Karpas-422 (cell line): ENCODE measurements at regions not wholly inside any gene's neighbourhood (a gene's known extent, or its start where the extent isn't known, plus 50 kb on each side); places are given as distances from the start of the nearest gene placed in this dataset.

ENCODE experiments used
- DNase-seq: peaks from one replicate; pipeline ENCODE4 v3.0.0-alpha.2; 2015
- H2AFZ ChIP-seq: fragments of 200-600 bp; sonication (generic); 2 replicates; pipeline ENCODE4 v1.6.1; 2014; ENCODE audit warnings: antibody characterized with exemption, low read length, mixed read lengths
- H3K27ac ChIP-seq: fragments of 200-600 bp; sonication (generic); 2 replicates; pipeline ENCODE4 v1.5.1; 2014; ENCODE audit warnings: mild to moderate bottlenecking, low read length, moderate library complexity
- H3K27me3 ChIP-seq: fragments of 200-600 bp; sonication (generic); 2 replicates; pipeline ENCODE4 v1.6.1; 2014; ENCODE audit warnings: low read length, mixed read lengths
- H3K36me3 ChIP-seq: fragments of 200-600 bp; sonication (generic); 2 replicates; pipeline ENCODE4 v1.6.1; 2014; ENCODE audit warnings: low read length, mixed read lengths; ENCODE audit not compliant: insufficient read depth
- H3K4me1 ChIP-seq: fragments of 200-600 bp; sonication (generic); 2 replicates; pipeline ENCODE4 v1.6.1; 2014; ENCODE audit warnings: mild to moderate bottlenecking, low read length, mixed read lengths
- H3K4me2 ChIP-seq: fragments of 200-600 bp; sonication (generic); 2 replicates; pipeline ENCODE4 v1.6.1; 2014; ENCODE audit warnings: low read length, low read depth, mild to moderate bottlenecking; ENCODE audit not compliant: poor library complexity, severe bottlenecking
- H3K4me3 ChIP-seq: fragments of 200-600 bp; sonication (generic); 2 replicates; pipeline ENCODE4 v1.5.1; 2014; ENCODE audit warnings: mild to moderate bottlenecking, antibody characterized with exemption, low read length, mixed read lengths
- H3K79me2 ChIP-seq: fragments of 200-600 bp; sonication (generic); 2 replicates; pipeline ENCODE4 v1.6.1; 2014; ENCODE audit warnings: mild to moderate bottlenecking, low read length, mixed read lengths
- H3K9ac ChIP-seq: fragments of 200-600 bp; sonication (generic); 2 replicates; pipeline ENCODE4 v1.6.0; 2014; ENCODE audit warnings: low read length
- H3K9me2 ChIP-seq: fragments of 200-600 bp; sonication (generic), shearing (Covaris generic); replicated peaks from 2 replicates; pipeline ENCODE4 v1.6.0; 2014; ENCODE audit warnings: mild to moderate bottlenecking, low read length, moderate library complexity; ENCODE audit not compliant: insufficient read depth
- H3K9me3 ChIP-seq: fragments of 300-700, 200-600 bp; sonication (generic); 2 replicates; pipeline ENCODE4 v1.6.1; 2014; ENCODE audit warnings: low read length, mixed read lengths
- H4K20me1 ChIP-seq: fragments of 200-600 bp; sonication (generic); 2 replicates; pipeline ENCODE4 v1.6.1; 2014; ENCODE audit warnings: mild to moderate bottlenecking, antibody characterized with exemption, low read length, low read depth; ENCODE audit not compliant: insufficient read depth

- Histone ChIP-seq H3K9ac (no peak overlapping the region), H3K79me2 (no peaks in the 10 kb centered on the region), H4K20me1 (no peaks in the 10 kb centered on the region), H2AFZ (no peak overlapping the region), H3K27me3 (no peaks in the 10 kb centered on the region), H3K9me3 (no peaks in the 10 kb centered on the region), H3K27ac (no peak overlapping the region), H3K36me3 (no peaks in the 10 kb centered on the region), H3K4me1 (no peaks in the 10 kb centered on the region), H3K4me2 (no peak overlapping the region), H3K4me3 (no peak overlapping the region), H3K9me2 (no peaks in the 10 kb centered on the region)
- no peak for DNase-seq
Observed at GRCh38 chr9:95609426-95609825, 92.7 kb upstream of the PTCH1 start.

- no peak overlapping the region for H3K27ac ChIP-seq
- H3K4me2 ChIP-seq: no peak overlapping the region
- H3K79me2 ChIP-seq: no peaks in the 10 kb centered on the region
- no peaks in the 10 kb centered on the region for H3K9me2 ChIP-seq
- DNase-seq: no peak
- H4K20me1 ChIP-seq: no peaks in the 10 kb centered on the region
- no peak overlapping the region for H2AFZ ChIP-seq
- no peaks in the 10 kb centered on the region for H3K27me3 ChIP-seq
- no peaks in the 10 kb centered on the region for H3K4me1 ChIP-seq
- H3K9ac ChIP-seq: no peak overlapping the region
- H3K9me3 ChIP-seq: no peaks in the 10 kb centered on the region
- no peaks in the 10 kb centered on the region for H3K36me3 ChIP-seq
- H3K4me3 ChIP-seq: no peak overlapping the region
Observed at GRCh38 chr9:95608341-95608740, 91.6 kb upstream of the PTCH1 start.

- H3K27ac ChIP-seq: no peak overlapping the region
- H3K9ac ChIP-seq: no peak overlapping the region
- H2AFZ ChIP-seq: no peak overlapping the region
- no peaks in the 10 kb centered on the region for H4K20me1 ChIP-seq
- no peak overlapping the region for H3K4me3 ChIP-seq
- no peaks in the 10 kb centered on the region for H3K79me2 ChIP-seq
- H3K27me3 ChIP-seq: no peaks in the 10 kb centered on the region
- no peak overlapping the region for H3K4me2 ChIP-seq
- no peak for DNase-seq
- no peaks in the 10 kb centered on the region for H3K4me1 ChIP-seq
- H3K36me3 ChIP-seq: no peaks in the 10 kb centered on the region
- no peaks in the 10 kb centered on the region for H3K9me2 ChIP-seq
- no peaks in the 10 kb centered on the region for H3K9me3 ChIP-seq
Observed at GRCh38 chr9:95607507-95607906, 90.7 kb upstream of the PTCH1 start.

- Histone ChIP-seq H3K4me1 (no peaks in the 10 kb centered on the region), H3K9me3 (no peaks in the 10 kb centered on the region)
Observed at GRCh38 chr9:95606489-95607350, 89.9 kb upstream of the PTCH1 start.

GRCh38 chr9:95605816-95606488, 89.2 kb upstream of the PTCH1 start:
- no peaks in the 10 kb centered on the region for H3K9me2 ChIP-seq
- no peak overlapping the region for H3K9ac ChIP-seq
- H3K79me2 ChIP-seq: no peaks in the 10 kb centered on the region
- H3K4me1 ChIP-seq: no peaks in the 10 kb centered on the region
- H3K27me3 ChIP-seq: no peaks in the 10 kb centered on the region
- H4K20me1 ChIP-seq: no peaks in the 10 kb centered on the region
- H2AFZ ChIP-seq: no peak overlapping the region
- no peak overlapping the region for H3K4me2 ChIP-seq
- no peak for DNase-seq
- H3K9me3 ChIP-seq: no peaks in the 10 kb centered on the region
- H3K36me3 ChIP-seq: no peaks in the 10 kb centered on the region
- H3K4me3 ChIP-seq: no peak overlapping the region
- H3K27ac ChIP-seq: no peak overlapping the region

More at GRCh38 chr9:95606489-95607350, 89.9 kb upstream of the PTCH1 start:
- no peak for DNase-seq
- no peaks in the 10 kb centered on the region for H3K36me3 ChIP-seq
- no peak overlapping the region for H3K9ac ChIP-seq
- H2AFZ ChIP-seq: no peak overlapping the region
- H3K79me2 ChIP-seq: no peaks in the 10 kb centered on the region
- no peaks in the 10 kb centered on the region for H4K20me1 ChIP-seq
- no peak overlapping the region for H3K4me2 ChIP-seq
- H3K9me2 ChIP-seq: no peaks in the 10 kb centered on the region
- H3K27ac ChIP-seq: no peak overlapping the region
- no peak overlapping the region for H3K4me3 ChIP-seq
- H3K27me3 ChIP-seq: no peaks in the 10 kb centered on the region

- DNase-seq: no peak
- Histone ChIP-seq H3K4me2 (no peak overlapping the region), H3K9ac (no peak overlapping the region), H3K4me1 (no peaks in the 10 kb centered on the region), H3K27me3 (no peaks in the 10 kb centered on the region), H3K79me2 (no peaks in the 10 kb centered on the region), H4K20me1 (no peaks in the 10 kb centered on the region), H3K9me2 (no peaks in the 10 kb centered on the region), H3K36me3 (no peaks in the 10 kb centered on the region), H3K27ac (no peak overlapping the region), H2AFZ (no peak overlapping the region), H3K4me3 (no peak overlapping the region), H3K9me3 (no peaks in the 10 kb centered on the region)
Observed at GRCh38 chr9:95605101-95605500, 88.3 kb upstream of the PTCH1 start.

- H4K20me1 ChIP-seq: no peaks in the 10 kb centered on the region
- H3K27ac ChIP-seq: no peak overlapping the region
- no peaks in the 10 kb centered on the region for H3K9me2 ChIP-seq
- no peaks in the 10 kb centered on the region for H3K4me1 ChIP-seq
- H3K9ac ChIP-seq: no peak overlapping the region
- DNase-seq: no peak
- no peak overlapping the region for H2AFZ ChIP-seq
- H3K9me3 ChIP-seq: no peaks in the 10 kb centered on the region
- H3K36me3 ChIP-seq: no peaks in the 10 kb centered on the region
- H3K27me3 ChIP-seq: no peaks in the 10 kb centered on the region
- no peaks in the 10 kb centered on the region for H3K79me2 ChIP-seq
- H3K4me3 ChIP-seq: no peak overlapping the region
- no peak overlapping the region for H3K4me2 ChIP-seq
Observed at GRCh38 chr9:95598236-95598635, 81.5 kb upstream of the PTCH1 start.

- no peak overlapping the region for H3K27ac ChIP-seq
Observed at GRCh38 chr9:95595721-95596295, 79.0 kb upstream of the PTCH1 start.

More at GRCh38 chr9:95595721-95596295, 79.0 kb upstream of the PTCH1 start:
- Histone ChIP-seq H3K4me1 (no peaks in the 10 kb centered on the region), H3K79me2 (no peaks in the 10 kb centered on the region), H2AFZ (no peak overlapping the region), H3K9me2 (no peaks in the 10 kb centered on the region), H3K9me3 (no peaks in the 10 kb centered on the region), H4K20me1 (no peaks in the 10 kb centered on the region), H3K27me3 (no peaks in the 10 kb centered on the region), H3K4me2 (no peak overlapping the region), H3K36me3 (no peaks in the 10 kb centered on the region), H3K4me3 (no peak overlapping the region), H3K9ac (no peak overlapping the region)
- no peak for DNase-seq
